Inflammatory macrophage treated with lipopolysaccharide for 4 hours (primary cell): ENCODE measurements at regions not wholly inside any gene's neighbourhood (a gene's known extent, or its start where the extent isn't known, plus 50 kb on each side); places are given as distances from the start of the nearest gene placed in this dataset.

ENCODE experiments used
- DNase-seq: peaks from one replicate; pipeline ENCODE4 v3.0.0-alpha.2; 2020

DNA sequence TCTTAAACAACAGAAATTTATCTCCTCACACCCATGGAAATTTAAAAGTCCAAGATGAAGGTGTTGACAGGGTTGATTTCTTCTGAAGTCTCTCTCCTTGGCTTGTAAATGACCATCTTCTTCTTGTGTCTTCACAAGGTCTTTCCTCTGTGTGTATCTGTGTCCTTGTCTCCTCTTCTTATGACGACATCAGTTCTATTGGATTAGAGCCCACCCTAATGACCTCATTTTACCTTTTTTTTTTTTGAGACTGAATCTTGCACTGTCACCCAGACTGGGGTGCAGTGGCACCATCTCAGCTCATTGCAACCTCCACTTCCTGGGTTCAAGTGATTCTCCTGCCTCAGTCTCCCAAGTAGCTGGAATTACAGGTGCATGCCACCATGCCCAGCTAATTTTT, 429.0 kb upstream of the CDH5 start:
- no peak for DNase-seq

DNA sequence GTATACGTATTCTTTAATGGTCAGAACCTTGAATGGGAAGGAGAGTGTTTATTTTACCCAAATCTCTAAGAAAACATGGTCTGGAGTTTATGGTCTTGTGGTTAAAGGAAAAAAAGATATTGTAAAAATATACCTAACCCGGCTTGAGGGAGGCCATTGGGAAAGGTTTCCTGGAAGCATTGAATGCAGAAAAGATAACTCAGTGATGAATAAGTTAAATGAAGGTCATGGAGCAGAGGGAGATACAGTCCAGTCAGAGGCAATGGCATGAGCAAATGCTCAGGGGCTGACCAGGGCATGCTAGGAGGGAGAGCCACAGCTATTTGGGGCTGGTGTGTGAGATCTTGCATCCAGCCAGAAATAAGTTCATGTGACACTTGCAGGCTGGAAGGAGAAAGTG, 430.4 kb upstream of the CDH5 start:
- DNase-seq, result no peak

GRCh38 chr16:65934443-65934842, 432.0 kb upstream of the CDH5 start:
- DNase-seq, result no peak

- no peak for DNase-seq
These were observed 432.8 kb upstream of the CDH5 start for GRCh38 chr16:65933703-65934102.

GRCh38 chr16:65932350-65933072, 434.0 kb upstream of the CDH5 start:
- no peak for DNase-seq

GRCh38 chr16:65922923-65923322, 443.6 kb upstream of the CDH5 start:
- DNase-seq, result no peak

DNA sequence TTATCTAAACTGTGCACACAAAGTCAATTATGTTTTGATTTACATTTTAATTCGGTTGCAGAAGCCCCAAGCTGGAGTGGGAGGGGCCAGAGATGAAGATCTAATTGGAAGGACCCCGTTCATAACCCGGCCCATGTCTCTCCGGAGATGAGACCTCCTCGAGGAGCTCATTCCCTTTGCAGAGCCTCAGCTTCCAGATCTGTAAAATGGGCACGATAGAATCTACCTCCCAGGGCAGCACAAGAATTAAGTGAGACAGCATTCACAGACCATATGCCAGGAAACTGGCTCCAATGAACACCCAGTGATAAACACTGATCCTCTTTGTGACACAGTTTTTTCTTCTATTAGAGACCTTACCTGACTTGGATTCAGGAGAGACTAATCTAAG, 446.5 kb upstream of the CDH5 start:
- no peak for DNase-seq

- DNase-seq, result no peak
These were observed 447.1 kb upstream of the CDH5 start for GRCh38 chr16:65919145-65919985.

GRCh38 chr16:65917466-65917865, 449.0 kb upstream of the CDH5 start:
- no peak for DNase-seq

- DNase-seq, result no peak
These were observed 449.5 kb upstream of the CDH5 start for GRCh38 chr16:65916995-65917394.

DNA sequence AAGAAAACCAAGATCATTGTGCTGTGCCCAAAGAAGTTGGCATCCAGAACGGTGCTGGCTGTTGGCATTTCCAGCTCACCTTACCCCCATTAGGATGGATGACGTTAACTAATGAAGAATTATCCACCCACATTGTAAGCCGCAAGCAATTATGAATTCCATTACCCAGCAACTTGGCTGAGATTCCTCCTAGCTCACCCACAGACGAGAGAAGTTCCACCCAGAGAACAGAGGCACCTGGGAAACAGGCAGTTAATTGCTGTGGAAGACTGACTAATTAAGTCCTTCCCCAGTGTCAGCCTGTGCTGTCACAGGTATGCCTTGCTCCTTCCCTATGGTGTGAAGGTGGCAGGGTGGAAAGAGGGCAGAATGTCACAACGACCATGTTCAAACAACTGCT, 456.2 kb upstream of the CDH5 start:
- DNase-seq, result no peak

DNA sequence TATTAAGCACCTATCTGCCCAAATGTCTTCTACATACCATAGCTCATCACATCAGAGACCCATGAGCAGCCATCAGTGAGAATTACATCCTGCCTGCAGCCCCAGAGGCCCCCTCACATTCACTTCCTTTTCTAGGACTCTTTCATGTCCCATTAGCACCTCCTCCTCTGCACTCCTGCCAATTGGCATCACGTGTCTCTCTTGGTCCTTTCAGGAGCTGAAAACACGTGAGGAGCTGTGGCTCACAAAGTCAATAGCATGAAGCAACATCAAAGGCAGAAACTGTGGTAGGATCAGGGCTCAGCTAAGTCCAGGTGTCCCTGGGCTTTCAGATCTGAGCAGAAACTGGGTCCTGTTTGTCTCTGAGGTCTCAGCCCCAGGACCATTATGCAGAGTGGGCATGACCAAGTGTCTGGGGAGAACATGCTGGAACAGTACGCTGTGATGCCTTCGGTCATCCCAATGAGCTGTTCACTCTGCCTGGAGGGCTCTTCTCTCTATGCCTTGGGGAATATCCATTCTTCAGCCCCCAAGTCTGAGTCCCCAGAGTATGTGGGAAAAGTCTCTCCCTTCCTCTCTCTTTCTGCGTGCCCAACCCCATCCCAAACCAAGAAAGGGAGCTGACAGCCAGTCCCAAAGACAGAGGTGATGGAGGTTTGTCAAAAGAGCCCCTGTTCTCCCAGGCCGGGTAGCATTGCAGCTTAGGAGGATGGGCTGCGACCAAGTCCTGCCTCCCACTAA, 457.0 kb upstream of the CDH5 start:
- DNase-seq, result no peak

GRCh38 chr16:65908568-65908967, 457.9 kb upstream of the CDH5 start:
- DNase-seq, result no peak

DNA sequence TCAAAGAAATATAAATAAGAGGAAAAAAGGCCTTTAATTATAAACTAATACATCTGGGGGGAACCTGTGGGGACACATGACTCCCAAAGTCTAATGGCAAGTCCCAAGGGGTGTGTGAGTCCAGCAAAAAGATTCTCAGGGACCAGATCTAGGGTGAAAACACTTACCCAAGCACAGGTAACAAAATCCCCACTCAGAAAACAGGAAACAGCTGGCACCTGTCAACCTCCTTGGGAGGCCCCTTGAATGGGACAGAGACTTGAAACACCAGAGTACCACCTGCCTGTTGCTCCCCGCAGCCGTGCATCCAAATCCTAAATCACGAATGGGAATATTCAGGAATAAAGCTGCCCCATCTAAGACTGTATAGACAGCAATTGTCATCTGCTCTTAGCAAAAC, 461.2 kb upstream of the CDH5 start:
- DNase-seq, result no peak

- no peak for DNase-seq
These were observed 469.9 kb upstream of the CDH5 start for GRCh38 chr16:65896448-65897153.

- no peak for DNase-seq
These were observed 470.6 kb upstream of the CDH5 start for GRCh38 chr16:65895906-65896305.

DNA sequence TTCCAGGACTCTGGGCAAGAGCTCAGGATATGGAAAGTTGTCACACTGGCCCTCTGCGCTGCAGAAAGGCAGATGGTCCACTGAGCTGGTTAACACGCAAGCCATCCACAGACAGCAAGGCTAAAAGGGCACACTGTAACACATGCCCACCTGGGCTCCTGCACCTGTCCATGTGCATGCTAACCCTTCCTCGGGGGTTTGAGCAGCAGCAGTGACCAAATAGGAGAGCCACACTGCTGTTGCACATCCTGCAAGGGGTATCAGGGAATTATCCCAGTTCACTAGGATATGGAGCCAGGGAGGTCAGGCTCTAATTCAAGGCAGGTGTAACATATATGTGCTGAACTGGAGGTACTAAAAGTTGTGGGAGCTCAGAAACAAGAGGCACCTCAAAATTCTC, 471.0 kb upstream of the CDH5 start:
- DNase-seq, result no peak

- DNase-seq, result no peak
These were observed 476.3 kb upstream of the CDH5 start for GRCh38 chr16:65890203-65890602.

GRCh38 chr16:65889533-65889966, 476.9 kb upstream of the CDH5 start:
- DNase-seq, result no peak

DNA sequence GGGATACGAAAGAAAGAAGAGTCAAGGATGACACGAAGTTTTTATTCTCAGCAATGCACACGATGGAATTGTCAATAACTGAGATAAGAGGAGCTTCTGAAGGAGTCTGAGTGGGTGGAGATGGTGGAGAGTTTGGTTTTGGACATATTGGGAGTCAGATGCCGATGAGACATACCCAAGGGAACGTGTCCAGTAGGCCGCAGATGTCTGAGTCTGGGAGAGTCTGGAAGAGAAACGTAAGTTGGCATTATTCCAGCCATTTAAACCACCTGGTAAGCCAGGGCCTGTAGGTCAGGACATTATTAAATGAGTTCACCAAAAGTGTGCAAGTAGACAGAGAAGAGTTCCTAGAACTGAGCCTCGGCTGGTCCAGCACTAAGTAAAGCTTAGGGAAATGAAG, 478.3 kb upstream of the CDH5 start:
- DNase-seq, result no peak

GRCh38 chr16:65884018-65884417, 482.5 kb upstream of the CDH5 start:
- no peak for DNase-seq

GRCh38 chr16:65878347-65878746, 488.1 kb upstream of the CDH5 start:
- no peak for DNase-seq

GRCh38 chr16:65876624-65877023, 489.9 kb upstream of the CDH5 start:
- DNase-seq, result no peak
